ENCODE measurements at regions not wholly inside any gene's neighbourhood (a gene's known extent, or its start where the extent isn't known, plus 50 kb on each side); places are given as distances from the start of the nearest gene placed in this dataset.

GRCh38 chr18:44411976-44412375 is 268.7 kb upstream of the SETBP1 start:
- no peak for DNase-seq (ENCODE audit: low read depth in 2 of 2)

GRCh38 chr18:44423814-44424644 is 256.7 kb upstream of the SETBP1 start:
- no peak for DNase-seq (ENCODE audit: low read depth in 2 of 2)

GRCh38 chr18:44424645-44425035 is 256.0 kb upstream of the SETBP1 start:
- no peak for DNase-seq (ENCODE audit: low read depth in 2 of 2)

- DNase-seq (ENCODE audit: low read depth in 2 of 2), result no peak
Measured at GRCh38 chr18:44425161-44425560, 255.5 kb upstream of the SETBP1 start.

GRCh38 chr18:44437603-44438002 is 243.1 kb upstream of the SETBP1 start:
- DNase-seq (ENCODE audit: low read depth in 2 of 2), result no peak

- no peak for DNase-seq (ENCODE audit: low read depth in 2 of 2)
Measured at GRCh38 chr18:44450226-44450625, 230.5 kb upstream of the SETBP1 start.

- DNase-seq (ENCODE audit: low read depth in 2 of 2), result no peak
Measured at GRCh38 chr18:44452346-44452745, 228.3 kb upstream of the SETBP1 start.

- DNase-seq (ENCODE audit: low read depth in 2 of 2), result no peak
Measured at GRCh38 chr18:44453505-44453904, 227.2 kb upstream of the SETBP1 start.

GRCh38 chr18:44458777-44459176 is 221.9 kb upstream of the SETBP1 start:
- no peak for DNase-seq (ENCODE audit: low read depth in 2 of 2)

GRCh38 chr18:44464398-44465180 is 216.1 kb upstream of the SETBP1 start:
- no peak for DNase-seq (ENCODE audit: low read depth in 2 of 2)

GRCh38 chr18:44465381-44465841 is 215.3 kb upstream of the SETBP1 start:
- DNase-seq (ENCODE audit: low read depth in 2 of 2), result no peak

GRCh38 chr18:44466997-44467396 is 213.7 kb upstream of the SETBP1 start:
- DNase-seq (ENCODE audit: low read depth in 2 of 2), result no peak

GRCh38 chr18:44467718-44468117 is 213.0 kb upstream of the SETBP1 start:
- DNase-seq (ENCODE audit: low read depth in 2 of 2), result no peak

GRCh38 chr18:44473394-44474066 is 207.2 kb upstream of the SETBP1 start:
- no peak for DNase-seq (ENCODE audit: low read depth in 2 of 2)

GRCh38 chr18:44474067-44474411 is 206.6 kb upstream of the SETBP1 start:
- DNase-seq (ENCODE audit: low read depth in 2 of 2), result no peak

GRCh38 chr18:44474591-44474990 is 206.1 kb upstream of the SETBP1 start:
- no peak for DNase-seq (ENCODE audit: low read depth in 2 of 2)

GRCh38 chr18:44482761-44483160 is 197.9 kb upstream of the SETBP1 start:
- DNase-seq (ENCODE audit: low read depth in 2 of 2), result no peak

- DNase-seq (ENCODE audit: low read depth in 2 of 2), result no peak
Measured at GRCh38 chr18:44495151-44495550, 185.5 kb upstream of the SETBP1 start.

- DNase-seq (ENCODE audit: low read depth in 2 of 2), result no peak
Measured at GRCh38 chr18:44497311-44497710, 183.4 kb upstream of the SETBP1 start.

- no peak for DNase-seq (ENCODE audit: low read depth in 2 of 2)
Measured at GRCh38 chr18:44497757-44498490, 182.8 kb upstream of the SETBP1 start.

GRCh38 chr18:44500808-44501610 is 179.7 kb upstream of the SETBP1 start:
- DNase-seq (ENCODE audit: low read depth in 2 of 2), result no peak

All from stimulated activated CD8-positive, alpha-beta memory T cell treated with anti-CD3 and anti-CD28 coated beads, Interleukin-15, amount 100 ng/mL, for 48 hours (primary cell).